DOHH2 (cell line): ENCODE measurements at regions not wholly inside any gene's neighbourhood (a gene's known extent, or its start where the extent isn't known, plus 50 kb on each side); places are given as distances from the start of the nearest gene placed in this dataset.

Source experiments
- H3F3A ChIP-seq: fragments of 200-600 bp; sonication (generic), shearing (Covaris generic); 2 replicates; pipeline ENCODE4 v1.6.0; 2016; ENCODE audit warnings: antibody characterized with exemption, mild to moderate bottlenecking; ENCODE audit not compliant: control insufficient read depth, insufficient read depth
- H3K27ac ChIP-seq: fragments of 200-600 bp; sonication (generic); 2 replicates; pipeline ENCODE4 v1.5.1; 2014; ENCODE audit warnings: low read depth, mild to moderate bottlenecking, low read length, moderate library complexity
- H3K27me3 ChIP-seq: fragments of 200-600 bp; sonication (generic); 2 replicates; pipeline ENCODE4 v1.6.1; 2014; ENCODE audit warnings: mild to moderate bottlenecking, low read length, mixed read lengths; ENCODE audit not compliant: control insufficient read depth
- H3K36me3 ChIP-seq: fragments of 200-600 bp; sonication (generic); 2 replicates; pipeline ENCODE4 v1.6.1; 2014; ENCODE audit warnings: mild to moderate bottlenecking, low read length, moderate library complexity, mixed read lengths; ENCODE audit not compliant: control insufficient read depth
- H3K4me1 ChIP-seq: fragments of 200-600 bp; sonication (generic); 2 replicates; pipeline ENCODE4 v1.6.1; 2014; ENCODE audit warnings: mild to moderate bottlenecking, low read length, mixed read lengths; ENCODE audit not compliant: control insufficient read depth
- H3K4me2 ChIP-seq: fragments of 200-600 bp; sonication (generic); 2 replicates; pipeline ENCODE4 v1.6.0; 2014; ENCODE audit warnings: mild to moderate bottlenecking, low read length, moderate library complexity
- H3K4me3 ChIP-seq: fragments of 200-600 bp; sonication (generic); 2 replicates; pipeline ENCODE4 v1.5.1; 2014; ENCODE audit warnings: mild to moderate bottlenecking, low read length, mixed read lengths
- H3K79me2 ChIP-seq: fragments of 200-600 bp; sonication (generic); 2 replicates; pipeline ENCODE4 v1.6.1; 2014; ENCODE audit warnings: mild to moderate bottlenecking, low read length, mixed read lengths; ENCODE audit not compliant: control insufficient read depth
- H3K9me2 ChIP-seq: fragments of 200-600 bp; sonication (generic); replicated peaks from 2 replicates; pipeline ENCODE4 v1.6.1; 2014; ENCODE audit warnings: mild to moderate bottlenecking, low read length, mixed read lengths; ENCODE audit not compliant: control insufficient read depth
- H3K9me3 ChIP-seq: fragments of 200-600 bp; sonication (generic); 2 replicates; pipeline ENCODE4 v1.6.1; 2014; ENCODE audit warnings: antibody characterized with exemption, low read length, mixed read lengths; ENCODE audit not compliant: control insufficient read depth, insufficient read depth
- H4K20me1 ChIP-seq: fragments of 200-600 bp; sonication (generic); 2 replicates; pipeline ENCODE4 v1.6.0; 2014; ENCODE audit warnings: low read depth, mild to moderate bottlenecking, antibody characterized with exemption, low read length, moderate library complexity; ENCODE audit not compliant: control insufficient read depth, insufficient read depth
- CTCF ChIP-seq: fragments of 200-600 bp; sonication (generic); IDR thresholded peaks from one replicate; pipeline ENCODE4 v1.5.1; 2014; ENCODE audit warnings: antibody characterized with exemption, mild to moderate bottlenecking, low read depth, low read length; ENCODE audit not compliant: poor library complexity, severe bottlenecking
- EZH2phosphoT487 ChIP-seq: fragments of 200-600 bp; sonication (generic); IDR thresholded peaks from 2 replicates; pipeline ENCODE4 v1.6.1; 2017; ENCODE audit warnings: borderline replicate concordance, mild to moderate bottlenecking, antibody characterized with exemption, low read length, moderate library complexity, mixed read lengths

- Histone ChIP-seq H3K36me3 (no peaks in the 10 kb centered on the region), H3K4me1 (peaks cover 12% of the 10 kb centered on the region), H3K27ac (no peak overlapping the region), H3K79me2 (no peaks in the 10 kb centered on the region), H4K20me1 (no peaks in the 10 kb centered on the region), H3F3A (no peaks in the 10 kb centered on the region), H3K9me2 (no peaks in the 10 kb centered on the region), H3K4me3 (peak overlapping the region; percentile 13; the same call in 1 of the 2 replicates), H3K9me3 (no peaks in the 10 kb centered on the region), H3K27me3 (no peaks in the 10 kb centered on the region; the same call in 1 of the 2 replicates), H3K4me2 (peak overlapping the region; percentile 18)
- TF ChIP-seq EZH2phosphoT487 (no peak), CTCF (no peak)
Measured at GRCh38 chr6:129923530-129924250, 62.6 kb upstream of the TMEM244 start.

GRCh38 chr6:129921169-129921817 lies 60.2 kb upstream of the TMEM244 start:
- Histone ChIP-seq H3F3A (no peaks in the 10 kb centered on the region), H4K20me1 (no peaks in the 10 kb centered on the region), H3K4me2 (no peak overlapping the region), H3K4me1 (peaks cover 12% of the 10 kb centered on the region), H3K9me2 (no peaks in the 10 kb centered on the region), H3K9me3 (no peaks in the 10 kb centered on the region), H3K4me3 (no peak overlapping the region), H3K27ac (no peak overlapping the region), H3K36me3 (no peaks in the 10 kb centered on the region), H3K27me3 (no peaks in the 10 kb centered on the region), H3K79me2 (no peaks in the 10 kb centered on the region)
- no peak for TF ChIP-seq CTCF
- TF ChIP-seq EZH2phosphoT487, result no peak

GRCh38 chr6:129920103-129920798 lies 59.1 kb upstream of the TMEM244 start:
- Histone ChIP-seq H3K4me2 (no peak overlapping the region), H3K4me3 (no peak overlapping the region), H4K20me1 (no peaks in the 10 kb centered on the region), H3K4me1 (peaks cover 12% of the 10 kb centered on the region), H3K9me2 (no peaks in the 10 kb centered on the region), H3K36me3 (no peaks in the 10 kb centered on the region), H3K9me3 (no peaks in the 10 kb centered on the region), H3K27me3 (no peaks in the 10 kb centered on the region), H3K27ac (no peak overlapping the region), H3K79me2 (no peaks in the 10 kb centered on the region), H3F3A (no peaks in the 10 kb centered on the region)
- TF ChIP-seq CTCF (no peak), EZH2phosphoT487 (no peak)
